HG02938 (cell line): ENCODE measurements at regions not wholly inside any gene's neighbourhood (a gene's known extent, or its start where the extent isn't known, plus 50 kb on each side); places are given as distances from the start of the nearest gene placed in this dataset.
"Not testable (repeated sequence)": the region's sequence is repeated elsewhere in the genome, so short reads cannot be mapped to it uniquely, and the experiment has no call there.

Experiments used
- ATAC-seq: cut with Tn5 transposase; IDR thresholded peaks from one replicate; pipeline ENCODE4 v1.9.1; 2021; ENCODE audit warnings: mild to moderate bottlenecking, moderate library complexity; ENCODE audit not compliant: unreplicated experiment

DNA sequence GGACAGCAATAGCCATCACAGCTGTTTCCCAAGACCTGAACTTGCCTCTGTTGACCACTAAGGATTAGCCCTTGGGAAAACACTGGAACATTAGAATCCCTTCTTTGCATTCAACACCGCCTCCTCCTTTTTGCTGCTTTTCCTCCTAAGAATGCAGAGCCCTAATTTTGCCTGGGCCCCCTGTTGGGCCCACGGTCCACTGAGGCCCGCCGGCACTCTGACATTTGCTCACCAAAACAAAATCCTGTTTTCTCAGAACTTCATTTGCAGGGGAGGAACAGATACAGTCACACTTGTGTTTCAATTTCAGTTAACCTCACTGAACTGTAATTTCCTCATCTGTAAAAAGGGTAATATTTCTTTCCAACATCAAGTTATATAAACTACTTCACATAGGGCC, 116.0 kb upstream of the JARID2 start:
- ATAC-seq: no peak

DNA sequence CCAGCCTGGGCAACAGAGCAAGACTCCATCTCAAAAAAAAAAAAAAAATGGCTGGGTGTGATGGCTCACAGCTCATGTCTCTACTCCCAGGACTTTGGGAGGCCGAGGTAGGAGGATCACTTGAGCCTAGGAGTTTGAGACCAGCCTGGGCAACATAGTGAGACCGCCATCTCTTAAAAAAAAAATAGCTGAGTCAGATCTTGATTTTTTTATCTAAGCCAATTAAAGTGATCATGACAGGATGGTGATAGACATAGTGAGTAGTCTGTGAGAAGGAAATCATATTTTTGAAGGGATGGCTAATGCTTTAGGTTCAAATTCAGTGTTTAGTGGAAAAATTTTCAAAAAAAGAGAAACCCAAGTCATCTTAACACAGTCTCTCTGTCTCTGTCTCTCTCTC, 114.6 kb upstream of the JARID2 start:
- no peak for ATAC-seq

DNA sequence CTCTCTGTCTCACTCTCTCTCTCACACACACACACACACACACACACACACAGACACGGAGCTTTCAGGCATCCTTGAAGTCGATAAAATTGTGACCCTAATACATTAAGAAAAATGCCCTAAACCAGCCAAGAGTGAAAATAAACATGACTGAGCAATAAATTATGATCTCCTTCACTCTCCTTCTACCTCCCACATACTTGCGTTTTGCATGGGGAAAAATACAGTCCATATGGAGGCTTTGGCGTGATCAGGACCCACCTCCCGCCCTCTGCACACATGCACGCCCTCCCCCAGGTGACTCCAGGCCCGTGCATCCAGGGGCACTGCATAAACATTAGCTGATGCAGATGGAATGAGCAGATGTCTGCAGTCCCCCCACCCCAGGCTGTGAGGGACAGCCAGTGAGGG, 114.2 kb upstream of the JARID2 start:
- ATAC-seq: no peak

DNA sequence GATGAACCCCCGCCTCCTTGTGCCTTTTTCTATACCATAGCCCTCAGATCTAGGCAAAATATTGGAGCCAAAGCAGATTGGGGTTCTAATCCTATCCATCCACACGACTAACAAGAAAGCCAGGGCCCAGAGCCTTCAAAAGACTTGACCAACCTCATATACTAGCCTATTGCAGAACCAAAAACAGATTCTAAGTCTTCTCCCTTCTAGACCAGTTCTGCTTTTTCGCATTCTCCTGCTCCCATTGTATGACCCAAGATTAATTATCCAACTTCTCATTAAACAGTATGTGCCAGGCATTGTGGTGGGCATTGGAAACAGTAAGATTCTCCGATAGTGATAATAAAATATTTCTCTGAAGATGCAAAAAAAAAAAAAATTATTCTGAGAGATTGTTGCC, 113.7 kb upstream of the JARID2 start:
- ATAC-seq: no peak

DNA sequence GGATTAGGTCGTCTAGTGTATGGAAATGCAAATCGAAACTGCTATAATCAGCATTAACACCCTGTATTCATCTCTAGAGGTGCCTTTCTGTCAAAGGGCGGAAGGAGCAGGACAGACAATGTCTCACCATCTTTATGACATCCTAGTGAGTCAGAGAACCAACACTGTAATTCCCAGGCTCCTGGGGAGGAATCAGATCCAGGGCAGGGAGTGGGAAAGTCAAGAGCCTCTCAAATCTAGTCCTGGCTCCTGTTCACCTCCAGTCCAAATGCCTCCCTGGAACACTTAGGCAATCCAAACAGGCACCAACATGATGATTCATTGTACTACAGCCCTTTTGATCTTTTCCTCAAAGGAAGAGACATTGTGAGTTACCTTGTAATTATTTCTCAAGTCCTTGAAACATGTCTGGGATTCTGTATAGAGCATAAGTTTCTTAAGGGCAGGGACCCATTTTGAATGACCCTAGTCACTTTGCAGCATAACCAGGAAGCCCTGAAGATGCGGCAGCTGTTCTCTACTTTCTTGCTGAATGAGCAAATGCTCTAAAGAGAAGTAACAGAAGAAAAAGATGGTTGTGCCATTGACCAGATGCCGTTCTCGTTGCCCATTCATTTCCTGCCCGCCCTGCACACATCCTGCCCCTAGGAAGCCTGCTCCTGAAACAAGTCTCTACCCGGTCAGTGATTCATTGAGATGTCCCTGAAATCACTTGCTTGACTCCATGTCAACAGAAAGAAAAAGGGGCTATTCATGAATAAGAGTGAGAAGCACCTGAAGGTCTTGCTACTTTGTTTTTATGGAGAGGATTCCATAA, 112.8 kb upstream of the JARID2 start:
- ATAC-seq: no peak

DNA sequence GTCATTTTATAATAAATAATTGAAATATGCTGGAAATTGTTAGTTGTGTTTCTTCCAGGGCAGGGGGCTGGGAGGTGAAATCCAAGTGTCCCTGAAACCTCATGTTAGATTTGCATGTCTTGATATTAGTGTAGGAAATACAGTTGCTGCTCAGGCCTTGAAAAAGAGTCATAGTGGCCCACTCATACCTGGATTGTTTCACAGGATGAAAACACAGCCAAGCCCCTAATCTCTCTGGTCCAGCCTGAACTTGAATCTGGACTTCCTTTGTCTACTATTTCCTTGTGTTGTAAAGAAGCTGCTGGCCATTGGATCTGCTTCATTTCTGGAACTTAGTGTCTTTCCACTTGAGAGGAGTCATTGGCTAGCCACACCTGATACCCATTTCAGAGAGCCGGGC, 108.8 kb upstream of the JARID2 start:
- ATAC-seq: no peak

DNA sequence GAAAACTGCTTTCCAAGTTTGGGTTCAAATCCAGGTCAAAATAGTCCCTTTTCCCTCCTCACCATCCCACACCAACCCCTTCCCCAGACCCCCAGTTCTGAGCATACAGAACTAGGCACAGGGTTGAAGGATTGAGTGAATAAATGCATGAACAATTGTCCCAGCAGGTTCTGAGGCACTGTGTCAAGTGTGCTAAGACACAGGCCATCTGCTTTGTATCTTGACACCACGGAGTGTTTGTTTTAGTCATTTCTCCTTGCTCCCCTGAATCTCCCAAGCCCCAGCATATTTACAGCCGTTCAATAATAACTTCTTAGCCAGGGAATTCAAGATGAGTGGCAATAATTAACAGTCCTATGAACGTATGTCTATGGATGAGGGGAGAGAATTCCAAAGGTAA, 102.8 kb upstream of the JARID2 start:
- ATAC-seq: no peak

DNA sequence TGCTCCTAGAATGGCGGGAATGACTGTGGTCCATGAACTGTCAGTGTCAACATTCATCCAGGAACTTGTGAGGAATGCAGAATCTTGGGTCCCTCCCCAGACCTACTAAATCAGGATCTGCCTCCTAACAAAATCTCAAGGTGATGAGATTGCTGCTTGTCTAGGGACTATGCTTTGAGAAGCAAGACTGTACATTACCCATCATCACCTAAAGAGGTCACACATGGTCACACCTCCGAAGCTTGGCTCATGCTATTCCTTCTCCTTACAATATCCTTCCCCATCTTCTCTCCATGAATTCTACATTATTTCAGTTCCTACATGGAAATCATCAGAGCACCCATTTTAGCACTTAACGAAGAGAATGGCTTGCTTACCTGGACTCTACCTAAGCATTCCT, 102.3 kb upstream of the JARID2 start:
- ATAC-seq: no peak

DNA sequence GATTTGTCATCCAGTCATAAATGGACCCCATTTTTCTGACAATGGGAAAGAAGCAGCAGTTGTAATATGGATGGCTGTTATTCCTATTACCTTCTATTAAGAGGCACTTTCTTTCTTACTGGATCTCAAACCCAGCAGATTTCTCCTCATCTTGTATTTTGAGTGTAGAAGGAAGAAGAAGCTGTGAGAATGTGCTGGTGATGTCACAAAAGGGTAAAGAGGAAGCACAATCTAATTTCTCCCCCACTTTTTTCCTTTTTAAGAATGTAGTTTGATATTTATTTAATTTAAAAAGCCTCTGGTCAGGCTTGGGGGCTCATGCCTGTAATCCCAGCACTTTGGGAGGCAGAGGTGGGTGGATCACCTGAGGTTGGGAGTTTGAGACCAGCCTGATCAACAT, 100.0 kb upstream of the JARID2 start:
- ATAC-seq: no peak

DNA sequence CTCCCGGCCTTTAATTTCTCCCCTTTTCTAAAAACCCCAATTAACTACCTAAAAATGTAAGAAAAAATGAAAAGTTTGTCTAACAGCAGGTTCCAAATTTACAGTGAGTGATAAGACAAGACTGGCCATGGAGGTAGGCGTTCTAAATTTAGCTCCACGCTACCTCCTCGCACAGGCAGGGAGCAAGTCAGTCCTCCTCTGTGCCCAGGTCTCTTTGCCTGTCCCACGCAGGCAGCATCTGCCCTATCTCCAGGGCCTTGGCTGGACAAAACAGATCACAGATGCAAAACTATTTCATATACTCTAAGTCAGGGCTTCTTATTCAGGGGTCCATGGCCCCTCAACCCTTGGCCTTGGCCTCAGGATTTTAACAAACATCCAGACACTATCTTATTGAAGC, 98.0 kb upstream of the JARID2 start:
- ATAC-seq: no peak

DNA sequence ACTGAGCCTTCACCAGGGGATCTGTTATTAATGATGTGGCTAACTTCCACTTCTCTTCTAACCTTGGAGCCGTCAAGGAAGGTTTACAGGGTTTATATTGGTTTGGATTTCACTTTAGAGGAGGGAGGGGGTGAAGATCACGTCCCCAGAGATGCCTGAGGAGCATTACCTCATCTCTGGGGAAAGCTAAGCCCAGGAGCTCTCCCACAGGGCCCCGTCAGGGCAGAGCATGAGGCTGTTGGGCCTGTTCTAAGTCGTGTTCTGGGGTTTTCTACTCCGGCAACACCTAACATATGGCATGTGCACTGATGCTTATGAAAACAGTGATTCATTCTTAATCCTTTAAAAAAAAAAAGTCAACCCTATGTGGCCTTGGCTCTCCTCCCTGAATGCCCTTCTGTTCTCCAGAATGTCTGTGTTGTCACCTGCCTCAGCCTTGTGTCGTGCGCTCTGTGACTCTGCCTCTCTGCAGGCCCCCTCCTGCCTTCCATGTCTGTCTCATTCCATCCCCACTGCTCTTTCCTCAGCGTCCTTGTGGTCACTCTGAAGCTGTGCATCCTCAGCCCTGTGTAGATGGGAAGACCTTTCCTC, 97.4 kb upstream of the JARID2 start:
- no peak for ATAC-seq

DNA sequence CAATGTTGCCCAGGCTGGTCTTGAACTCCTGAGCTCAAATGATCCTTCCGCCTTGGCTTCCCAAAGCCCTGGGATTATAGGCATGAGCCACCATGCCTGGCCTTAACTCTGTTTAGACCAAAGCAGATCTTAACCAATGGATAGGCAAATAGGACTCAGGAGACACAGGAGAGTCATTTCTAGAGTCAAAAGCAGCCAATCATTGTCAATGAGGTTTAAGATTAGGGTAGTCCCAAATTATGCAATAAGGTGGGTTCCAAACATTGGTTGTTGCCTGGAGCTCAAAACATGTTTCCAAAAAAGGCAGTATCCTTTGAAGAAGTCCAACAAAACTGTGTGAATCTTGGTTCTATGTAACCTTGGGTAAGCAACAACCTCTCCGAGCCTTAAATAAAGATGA, 95.7 kb upstream of the JARID2 start:
- no peak for ATAC-seq

DNA sequence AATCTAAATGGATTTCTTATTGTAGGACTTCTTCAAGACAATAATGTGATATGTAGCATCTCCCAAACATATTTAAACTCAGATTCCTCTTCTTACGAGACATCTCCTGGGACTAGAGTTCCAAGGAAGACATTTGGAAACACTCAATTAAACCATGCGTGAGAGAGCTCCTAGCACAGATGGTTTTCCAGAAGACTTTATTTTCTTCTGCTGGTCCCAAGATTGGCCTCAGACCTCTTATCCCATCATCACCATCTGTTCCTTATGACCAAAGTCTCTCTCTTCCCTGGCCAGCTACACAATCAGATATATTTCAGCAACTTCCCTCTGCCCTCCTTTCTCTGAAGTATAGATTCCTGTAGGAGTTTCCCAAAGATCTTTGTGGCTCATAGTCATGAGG, 93.2 kb upstream of the JARID2 start:
- no peak for ATAC-seq

DNA sequence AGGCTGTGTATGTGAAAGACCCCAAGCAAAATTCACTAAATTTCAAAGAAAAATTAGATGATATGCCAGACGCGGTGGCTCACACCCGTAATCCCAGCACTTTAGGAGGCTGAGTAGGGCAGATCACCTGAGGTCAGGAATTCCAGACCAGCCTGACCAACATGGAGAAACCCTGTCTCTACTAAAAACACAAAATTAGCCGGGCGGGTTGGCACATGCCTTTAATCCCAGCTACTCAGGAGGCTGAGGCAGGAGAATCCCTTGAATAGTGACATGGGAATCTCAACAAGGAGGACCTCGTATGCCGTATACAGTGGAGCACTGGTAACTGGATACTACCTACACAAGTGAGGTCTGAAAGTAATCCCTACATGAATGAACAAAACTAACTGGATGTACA, 92.7 kb upstream of the JARID2 start:
- ATAC-seq: no peak

DNA sequence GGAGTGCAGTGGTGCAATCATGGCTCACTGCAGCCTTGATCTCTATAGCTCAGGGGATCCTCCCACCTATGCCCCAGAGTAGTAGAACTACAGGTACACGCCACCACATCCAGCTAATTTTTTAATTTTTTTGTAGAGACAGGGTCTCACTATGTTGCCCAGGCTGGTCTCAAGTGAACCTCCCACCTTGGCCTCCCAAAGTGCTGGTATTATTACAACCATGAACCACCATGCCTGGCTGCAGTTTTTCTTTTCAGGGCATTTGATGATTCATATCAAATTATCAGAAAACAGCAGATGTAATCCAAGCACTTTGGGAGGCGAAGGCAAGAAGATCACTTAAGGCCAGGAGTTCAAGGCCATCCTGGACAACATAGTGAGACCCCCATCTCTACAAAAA, 88.4 kb upstream of the JARID2 start:
- ATAC-seq: no peak

DNA sequence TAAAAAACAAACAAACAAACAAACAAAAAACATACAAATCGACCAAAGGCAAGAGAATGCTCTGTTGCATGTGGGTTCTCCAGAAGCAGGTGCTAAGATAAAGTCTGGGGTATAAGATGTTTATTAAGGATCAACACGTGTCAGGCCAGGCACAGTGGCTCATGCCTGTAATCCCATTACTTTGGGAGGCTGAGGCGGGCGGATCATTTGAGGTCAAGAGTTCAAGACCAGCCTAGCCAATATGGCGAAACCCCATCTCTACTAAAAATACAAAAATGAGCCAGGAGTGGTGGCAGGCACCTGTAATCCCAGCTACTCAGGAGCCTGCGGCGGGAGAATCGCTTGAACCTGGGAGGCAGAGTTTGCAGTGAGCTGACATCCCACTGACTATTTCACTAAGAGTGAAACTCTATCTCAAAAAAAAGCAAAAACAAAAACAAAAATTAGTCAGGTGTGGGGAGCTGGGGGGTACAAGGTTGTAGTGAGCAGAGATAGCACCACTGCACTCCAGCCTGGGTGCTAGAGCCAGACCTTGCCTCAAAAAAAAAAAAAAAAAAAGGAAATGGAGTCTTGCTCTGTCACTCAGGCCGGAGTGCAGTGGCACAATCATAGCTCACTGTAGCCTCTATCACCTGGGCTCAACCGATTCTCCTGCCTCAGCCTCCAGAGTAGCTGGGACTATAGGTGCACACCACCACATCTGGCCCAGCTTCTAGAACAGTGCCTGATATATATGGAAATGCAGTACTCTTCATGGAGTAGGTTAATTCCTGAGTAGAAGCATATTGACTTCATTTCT, 86.8 kb upstream of the JARID2 start:
- ATAC-seq: no peak

DNA sequence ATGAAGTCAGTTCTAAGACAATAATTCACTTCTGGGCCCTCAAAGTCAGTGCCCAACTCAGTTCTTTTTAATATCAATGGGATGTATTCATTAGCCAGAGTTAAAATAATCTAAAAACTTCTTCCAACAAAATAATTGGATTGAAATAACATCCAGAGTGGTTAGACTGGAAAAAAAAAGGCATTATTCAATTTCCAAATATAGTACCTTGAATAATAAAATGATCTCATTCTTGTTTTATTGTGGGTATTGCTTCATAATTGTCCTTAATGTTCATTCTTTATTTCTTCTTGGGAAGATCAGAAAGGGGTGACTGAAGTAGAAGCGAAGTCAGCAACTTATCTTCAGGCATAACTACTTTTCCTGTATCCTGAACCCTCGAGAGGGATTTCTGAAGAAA, 85.1 kb upstream of the JARID2 start:
- ATAC-seq: no peak

DNA sequence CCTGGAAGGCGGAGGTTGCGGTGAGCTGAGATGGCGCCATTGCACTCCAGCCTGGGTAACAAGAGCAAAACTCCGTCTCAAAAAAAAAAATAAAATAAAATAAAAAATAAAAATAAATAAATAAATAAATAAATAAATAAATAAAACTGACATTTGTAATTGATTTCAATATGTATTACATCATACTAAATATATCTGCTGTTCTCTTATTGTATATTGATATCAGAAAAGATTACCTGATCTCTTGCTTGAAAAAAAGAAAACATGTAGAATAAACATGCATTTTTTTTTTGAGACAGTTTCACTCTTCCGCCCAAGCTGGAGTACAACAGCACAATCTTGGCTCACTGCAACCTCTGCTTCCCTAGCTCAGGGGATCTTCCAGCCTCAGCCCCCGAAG, 81.0 kb upstream of the JARID2 start:
- ATAC-seq: not testable (repeated sequence)

DNA sequence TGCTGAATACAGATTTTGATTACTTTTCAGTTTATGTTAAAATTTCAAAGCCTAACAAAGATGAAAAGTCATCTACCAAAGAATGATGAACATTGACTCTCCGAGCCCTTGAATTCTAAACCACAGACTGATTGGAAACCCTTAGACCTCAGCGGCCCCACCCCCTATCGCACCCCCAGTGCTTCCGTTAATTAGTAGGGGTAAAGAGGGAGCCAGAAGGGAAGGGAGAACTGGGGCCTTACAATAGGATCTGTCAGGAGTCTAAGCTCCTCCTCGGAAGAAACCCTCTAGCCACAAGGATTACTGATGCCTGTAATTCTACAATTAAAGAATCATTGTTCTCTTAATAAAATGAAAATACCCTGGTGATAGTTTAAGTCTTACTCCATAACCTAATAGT, 79.7 kb upstream of the JARID2 start:
- no peak for ATAC-seq

DNA sequence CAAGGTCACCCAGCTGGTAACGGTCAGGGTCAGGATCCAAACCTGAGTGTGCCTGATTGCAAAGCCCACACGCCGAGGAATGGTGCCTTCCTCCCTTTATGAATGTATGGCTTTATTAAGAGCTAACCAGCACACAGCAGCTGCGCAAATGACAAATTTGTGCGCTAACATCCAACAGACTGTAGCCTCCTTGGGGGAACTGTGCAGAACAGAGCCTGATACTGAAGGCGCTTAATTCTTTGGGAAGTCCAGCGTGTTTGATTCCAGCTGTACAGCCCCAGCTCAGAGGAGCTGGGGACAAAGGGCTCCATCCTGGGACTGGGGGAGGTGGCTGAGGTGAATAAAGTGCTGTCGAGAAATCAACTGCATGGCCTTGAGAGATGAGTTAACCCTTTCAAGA, 75.7 kb upstream of the JARID2 start:
- no peak for ATAC-seq

DNA sequence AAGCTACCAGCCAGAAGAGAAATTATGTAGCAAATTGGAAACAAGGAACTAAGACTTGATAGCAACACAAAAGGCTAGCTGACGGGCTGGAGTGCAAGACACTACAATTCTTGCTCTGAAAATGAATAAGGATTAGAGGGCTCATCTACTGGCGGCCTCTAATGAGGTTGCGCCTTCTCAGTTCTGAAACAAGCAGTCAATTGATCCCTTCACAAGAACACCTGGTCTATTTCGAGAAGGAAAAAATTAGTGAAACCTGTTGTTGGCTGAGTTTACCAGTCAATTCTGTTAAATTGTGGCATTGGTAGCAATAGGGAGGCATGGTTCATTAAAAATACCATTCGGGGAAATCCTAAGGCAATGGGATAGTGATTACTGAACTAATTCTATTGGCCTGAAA, 74.8 kb upstream of the JARID2 start:
- no peak for ATAC-seq

DNA sequence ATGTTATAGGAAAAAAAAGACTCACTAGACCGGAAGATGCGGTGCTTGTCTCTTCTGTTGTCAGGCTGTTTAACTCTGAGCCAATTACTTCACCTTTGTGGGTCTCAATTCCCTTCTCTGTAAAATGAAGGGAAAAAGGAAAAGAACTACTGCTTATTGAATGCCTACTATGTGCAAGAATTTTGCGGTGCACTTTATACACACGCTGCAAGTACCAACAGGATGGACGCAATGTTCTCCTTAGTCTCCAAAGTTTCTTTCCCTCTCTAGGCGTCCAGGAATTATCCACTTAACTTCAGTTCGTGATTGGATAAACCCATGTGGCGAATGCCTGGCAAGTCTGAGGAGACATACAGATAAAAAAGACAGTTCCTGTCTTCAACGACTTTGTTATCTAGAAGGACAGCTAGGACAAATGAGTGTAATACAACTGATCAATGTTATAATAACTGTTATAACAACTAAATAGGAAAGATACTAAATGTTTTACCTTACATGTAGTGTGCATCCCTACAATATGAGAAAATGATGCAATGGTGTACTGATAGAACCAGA, 69.0 kb upstream of the JARID2 start:
- ATAC-seq: no peak
